GM18508 (cell line): ENCODE measurements at regions not wholly inside any gene's neighbourhood (a gene's known extent, or its start where the extent isn't known, plus 50 kb on each side); places are given as distances from the start of the nearest gene placed in this dataset.

Experiments used
- ATAC-seq: cut with Tn5 transposase; IDR thresholded peaks from one replicate; pipeline ENCODE4 v1.9.1; 2021; ENCODE audit warnings: moderate number of reproducible peaks; ENCODE audit not compliant: insufficient read depth, unreplicated experiment

- no peak for ATAC-seq
Measured at GRCh38 chrX:45719751-45720501, 519.2 kb upstream of the DIPK2B start.

DNA sequence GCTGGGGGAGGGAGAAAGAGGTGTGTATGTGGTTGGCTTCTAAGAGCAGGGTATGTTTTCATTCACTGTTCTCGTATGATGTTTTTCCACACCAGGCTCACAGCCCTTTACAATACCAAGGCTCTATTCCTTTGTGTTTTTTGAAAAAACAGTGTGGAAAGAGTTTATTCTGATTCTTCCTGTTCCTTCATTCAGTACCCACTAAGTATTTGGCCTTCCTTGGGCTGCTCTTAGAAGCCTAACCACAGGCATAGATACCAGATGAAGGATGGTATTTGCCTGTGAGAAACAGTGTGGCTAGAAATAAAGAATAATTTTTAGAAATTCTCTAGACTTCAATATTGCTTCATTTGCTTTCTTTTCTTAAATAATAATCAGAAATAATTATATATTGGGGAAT lies 518.0 kb upstream of the DIPK2B start:
- ATAC-seq, result no peak

- ATAC-seq, result no peak
Measured at GRCh38 chrX:45716750-45717149, 516.1 kb upstream of the DIPK2B start.

DNA sequence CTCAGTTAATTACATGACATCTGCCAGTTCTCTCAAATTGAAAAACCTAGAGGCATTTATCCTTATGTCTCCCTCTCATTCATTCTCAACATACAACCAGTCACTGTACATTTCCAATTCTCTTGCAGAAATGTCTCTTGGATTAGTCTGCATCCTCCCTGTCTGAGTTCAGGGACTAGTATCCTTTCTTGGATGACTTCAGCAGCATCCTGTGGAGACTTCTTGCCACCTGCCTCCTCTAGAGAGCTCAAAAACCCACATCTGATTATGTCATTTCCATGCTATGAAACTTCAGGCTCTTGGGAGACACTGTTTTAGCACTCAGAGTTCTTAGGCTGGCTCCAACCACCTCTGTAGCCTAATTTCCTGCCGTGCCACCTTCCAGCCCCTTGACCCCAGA lies 515.1 kb upstream of the DIPK2B start:
- no peak for ATAC-seq

DNA sequence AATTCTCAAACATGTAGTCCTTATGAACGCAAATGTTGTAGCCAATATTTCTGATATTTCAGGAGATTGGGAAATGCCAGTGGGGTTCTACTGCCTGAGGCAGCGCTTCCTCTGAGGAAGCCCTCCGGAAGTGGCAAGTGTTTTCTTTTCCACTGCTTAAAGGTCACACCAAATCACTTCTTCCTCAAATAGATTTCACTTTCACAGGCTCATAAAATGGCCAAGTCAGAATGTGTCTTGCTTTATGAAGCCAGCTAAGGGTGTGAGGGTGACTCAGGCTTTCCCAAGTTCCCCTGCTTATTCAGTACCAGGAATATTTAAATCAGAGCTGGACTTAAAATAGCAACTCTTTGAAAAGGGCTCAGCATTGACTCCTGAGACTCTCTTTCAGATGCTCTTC lies 514.2 kb upstream of the DIPK2B start:
- ATAC-seq, result no peak

GRCh38 chrX:45712067-45712466 lies 511.4 kb upstream of the DIPK2B start:
- no peak for ATAC-seq

- ATAC-seq, result no peak
Measured at GRCh38 chrX:45711231-45711630, 510.6 kb upstream of the DIPK2B start.

DNA sequence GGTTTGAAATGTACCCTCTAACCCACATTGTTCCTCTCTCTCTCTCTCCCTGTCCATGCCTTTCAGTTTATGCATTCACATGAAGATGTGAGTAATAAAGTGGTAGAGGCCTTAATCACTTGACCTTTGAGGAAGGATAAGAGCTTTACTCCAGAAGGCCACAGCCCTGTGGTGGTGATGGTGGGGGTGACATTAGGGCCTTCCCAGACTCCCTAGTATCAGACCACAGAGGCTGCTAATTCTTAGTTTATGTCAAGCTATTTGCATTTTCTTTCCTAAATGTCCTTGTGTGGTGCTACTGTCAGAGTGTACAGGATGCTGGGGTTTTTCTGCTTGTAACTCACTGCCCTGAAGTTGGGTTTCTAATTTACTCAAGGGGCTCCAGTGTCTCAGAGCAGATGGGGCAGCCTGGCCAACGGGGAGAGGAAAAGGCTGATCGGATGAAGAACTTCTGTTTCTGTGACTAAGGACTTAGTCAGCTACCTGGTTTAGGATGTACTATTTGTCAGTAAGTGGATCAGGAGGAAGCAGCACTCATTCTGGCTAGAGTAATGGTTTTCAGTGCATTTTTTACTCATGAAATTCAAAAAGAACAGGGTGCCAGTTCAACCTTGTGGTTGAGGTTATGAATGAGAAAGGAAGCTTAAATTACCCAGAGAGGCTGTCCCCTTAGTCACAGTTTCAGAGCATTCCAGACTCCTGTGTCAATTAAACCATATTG lies 509.6 kb upstream of the DIPK2B start:
- peak; percentile 81 for ATAC-seq

DNA sequence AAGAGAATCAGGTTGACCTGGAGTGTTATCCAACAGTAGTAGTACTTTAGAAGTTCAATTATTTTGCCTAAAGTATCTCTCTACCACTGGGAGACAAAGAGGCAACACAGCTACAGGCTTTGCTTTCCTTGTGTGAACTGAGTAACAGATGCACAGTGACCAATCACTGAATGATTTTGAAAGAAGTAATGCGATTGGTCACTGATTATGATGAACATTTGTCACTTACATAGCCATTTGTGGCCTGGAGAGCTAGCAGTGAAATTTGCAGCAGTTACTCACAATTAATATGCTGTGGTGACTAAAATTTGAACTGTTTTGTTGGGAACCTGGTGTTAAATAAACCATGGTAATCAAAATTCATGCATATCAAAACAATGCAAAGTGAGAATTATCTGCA lies 508.7 kb upstream of the DIPK2B start:
- no peak for ATAC-seq

DNA sequence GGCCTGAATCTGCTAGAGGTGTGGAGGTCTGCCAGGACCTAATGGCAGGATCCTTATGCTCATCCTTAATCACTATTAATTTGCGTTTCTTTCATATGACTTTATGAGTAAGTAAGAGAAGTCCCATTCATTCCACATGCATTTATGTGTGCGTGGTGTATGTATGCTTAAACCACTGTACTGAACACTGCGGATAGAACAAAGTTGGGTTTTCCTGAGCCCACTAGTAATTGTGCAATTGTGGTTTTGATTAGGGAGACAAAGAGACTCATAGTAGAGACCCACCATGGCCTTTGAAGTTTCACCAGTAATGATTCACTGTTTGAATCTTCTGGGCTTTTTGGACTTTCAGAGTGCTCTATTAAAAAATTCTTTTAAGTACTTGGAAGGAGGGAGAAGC lies 498.5 kb upstream of the DIPK2B start:
- ATAC-seq, result no peak

DNA sequence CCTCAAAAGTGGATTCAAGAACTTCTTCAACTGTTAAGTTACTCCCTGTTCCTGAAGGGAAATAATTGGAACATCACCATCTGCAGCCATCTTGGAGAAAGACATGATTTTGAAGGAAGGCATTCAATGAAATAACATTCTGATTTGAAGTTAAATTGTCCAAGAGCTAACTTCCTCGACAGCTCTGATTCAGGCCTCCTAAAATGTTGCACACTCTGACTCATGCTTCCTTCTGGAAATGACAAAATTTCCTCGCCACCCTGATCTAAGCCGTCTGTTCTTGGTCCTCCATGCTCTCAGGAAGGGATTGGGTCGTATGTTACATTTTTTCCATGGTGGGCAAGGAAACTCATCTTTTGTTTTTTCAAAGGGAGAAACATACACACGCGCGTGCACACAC lies 496.9 kb upstream of the DIPK2B start:
- ATAC-seq, result no peak

- ATAC-seq, result no peak
Measured at GRCh38 chrX:45696736-45697135, 496.1 kb upstream of the DIPK2B start.

GRCh38 chrX:45689971-45690370 lies 489.3 kb upstream of the DIPK2B start:
- ATAC-seq, result no peak

DNA sequence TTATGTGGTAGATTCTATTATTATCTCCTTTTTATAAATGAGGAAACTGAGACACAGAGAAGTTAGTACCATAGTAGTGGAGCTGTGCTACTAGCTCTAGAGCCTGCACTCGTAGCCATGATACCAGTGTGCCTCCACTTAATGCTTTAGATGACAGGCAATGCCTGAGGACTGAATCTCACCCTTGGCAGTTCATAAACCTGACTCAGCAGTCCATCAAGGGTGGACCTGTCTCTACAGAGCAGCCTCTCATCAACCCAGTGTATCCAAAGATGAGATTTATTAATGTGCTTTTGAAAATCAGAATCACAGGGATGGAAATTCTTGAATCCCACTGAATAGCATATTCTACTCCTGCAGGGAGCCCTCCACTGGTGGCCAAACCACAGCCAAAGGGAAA lies 483.2 kb upstream of the DIPK2B start:
- no peak for ATAC-seq

DNA sequence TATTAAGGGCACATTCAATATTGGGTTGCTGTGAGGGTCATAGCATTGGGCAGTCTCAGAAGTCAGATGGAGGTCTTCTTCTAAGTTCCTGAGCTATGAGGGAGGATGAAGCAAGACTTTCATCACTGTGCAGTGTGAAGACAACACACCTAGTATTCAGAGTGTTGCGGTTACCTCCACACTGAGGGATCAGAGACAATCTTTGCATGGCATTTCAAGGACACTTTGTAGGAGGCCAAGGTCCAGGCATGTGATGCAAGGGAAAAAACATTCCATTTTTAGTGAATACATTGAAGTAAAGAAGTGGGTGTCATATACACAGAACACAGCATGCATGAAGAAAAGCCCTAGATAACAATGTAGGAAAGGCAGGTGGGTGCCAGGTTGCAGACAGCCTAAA lies 481.2 kb upstream of the DIPK2B start:
- ATAC-seq, result no peak

DNA sequence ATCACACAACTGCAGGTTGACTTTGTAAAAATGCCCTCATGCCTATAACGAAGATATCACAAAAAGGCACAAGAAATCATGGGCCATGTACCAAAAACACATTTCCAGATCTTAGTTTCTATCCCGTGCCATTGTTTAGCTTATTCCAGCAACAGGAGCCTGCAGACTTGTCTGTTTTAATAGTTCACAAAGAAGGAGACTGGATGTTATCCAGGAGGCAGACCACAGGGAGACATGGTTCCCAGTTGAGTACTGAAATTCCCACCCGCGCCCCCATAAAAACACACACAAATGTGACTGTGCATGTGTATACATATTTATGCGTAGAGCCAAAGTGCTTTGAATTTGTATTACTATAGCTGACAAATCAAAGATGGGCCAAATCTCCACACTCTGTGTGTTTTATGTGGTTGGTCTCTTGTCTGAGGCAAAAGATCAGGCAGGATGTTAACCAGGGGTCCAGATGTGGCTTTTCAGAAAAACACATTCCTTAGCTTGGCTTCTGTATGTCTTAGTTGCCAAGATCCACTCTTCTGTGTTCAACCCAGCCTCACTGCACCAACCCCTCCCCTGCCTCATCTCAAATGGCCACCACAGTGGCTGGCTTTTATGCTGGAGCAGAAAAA lies 469.2 kb upstream of the DIPK2B start:
- no peak for ATAC-seq

- ATAC-seq, result no peak
Measured at GRCh38 chrX:45668686-45669443, 468.2 kb upstream of the DIPK2B start.

DNA sequence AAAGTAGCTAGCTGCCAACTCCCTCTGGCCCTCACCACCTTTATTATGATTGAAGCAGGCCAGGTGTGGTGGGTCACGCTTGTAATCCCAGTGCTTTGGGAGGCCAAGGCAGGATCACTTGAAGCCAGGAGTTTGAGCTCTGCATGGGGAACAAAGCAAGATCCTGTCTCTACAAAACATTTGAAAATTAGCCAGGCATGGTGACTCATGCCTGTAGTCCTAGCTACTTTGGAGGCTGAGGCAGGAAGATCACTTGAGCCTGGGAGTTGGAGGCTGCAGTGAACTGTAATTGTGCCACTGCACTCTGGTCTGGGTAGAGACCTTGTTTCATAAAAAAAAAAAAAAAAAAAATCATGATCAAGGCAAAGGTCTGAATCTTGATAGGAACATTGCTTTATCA lies 467.0 kb upstream of the DIPK2B start:
- no peak for ATAC-seq

DNA sequence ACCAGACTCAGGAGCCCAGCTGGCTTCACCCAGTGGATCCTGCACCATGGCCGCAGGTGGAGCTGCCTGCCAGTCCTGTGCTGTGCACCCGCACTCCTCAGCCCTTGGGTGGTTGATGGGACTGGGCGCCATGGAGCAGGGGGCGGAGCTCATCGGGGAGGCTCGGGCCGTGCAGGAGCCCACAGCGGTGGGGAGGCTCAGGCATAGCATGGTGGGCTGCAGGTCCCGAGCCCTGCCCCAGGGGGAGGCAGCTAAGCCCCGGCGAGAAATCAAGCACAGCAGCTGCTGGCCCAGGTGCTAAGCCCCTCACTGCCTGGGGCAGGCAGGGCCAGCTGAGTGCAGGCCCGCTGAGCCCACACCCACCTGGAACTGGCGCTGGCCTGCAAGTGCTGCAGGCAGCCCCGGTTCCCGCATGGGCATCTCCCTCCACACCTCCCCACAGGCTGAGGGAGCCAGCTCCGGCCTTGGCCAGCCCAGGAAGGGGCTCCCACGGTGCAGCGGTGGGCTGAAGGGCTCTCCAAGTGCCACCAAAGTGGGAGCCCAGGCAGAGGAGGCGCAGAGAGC lies 464.1 kb upstream of the DIPK2B start:
- no peak for ATAC-seq

DNA sequence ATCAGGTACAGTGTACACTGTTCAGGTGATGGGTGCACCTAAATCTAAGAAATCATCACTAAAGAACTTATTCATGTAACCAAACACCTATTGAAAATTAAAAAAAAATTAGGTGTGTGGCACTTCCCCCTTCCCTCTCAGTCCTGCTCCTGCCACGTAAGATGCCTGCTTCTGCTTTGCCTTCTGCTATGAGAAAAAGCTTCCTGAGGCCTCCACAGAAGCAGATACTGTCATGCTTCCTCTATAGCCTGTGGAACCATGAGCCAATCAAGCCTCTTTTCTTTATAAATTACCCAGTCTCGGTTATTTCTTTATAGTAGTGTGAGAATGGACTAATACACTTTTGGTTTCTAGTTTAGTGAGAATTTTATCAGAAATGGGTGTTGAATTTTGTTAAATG lies 459.8 kb upstream of the DIPK2B start:
- no peak for ATAC-seq

DNA sequence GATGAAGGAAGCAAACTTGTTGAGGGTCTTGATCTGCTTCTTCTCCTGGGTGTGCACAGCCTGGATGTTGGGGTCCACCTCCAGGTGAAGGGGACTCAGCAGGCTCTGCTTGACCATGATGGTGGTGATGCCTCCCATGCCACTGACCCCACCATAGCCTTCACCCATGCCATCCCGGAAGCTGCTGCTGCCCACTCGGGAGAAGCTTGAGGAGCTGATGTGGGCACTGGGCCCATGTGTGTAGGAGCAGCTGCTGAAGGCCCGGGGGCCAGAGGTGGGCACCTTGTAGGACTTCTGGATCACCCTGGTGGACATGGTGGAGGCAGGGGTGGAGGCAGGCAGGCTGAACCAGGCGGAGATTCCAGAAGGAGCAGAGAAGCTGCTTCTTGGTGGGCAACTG lies 432.7 kb upstream of the DIPK2B start:
- ATAC-seq, result no peak
